DND-41 (cell line): ENCODE measurements at regions not wholly inside any gene's neighbourhood (a gene's known extent, or its start where the extent isn't known, plus 50 kb on each side); places are given as distances from the start of the nearest gene placed in this dataset.

Experiments used
- EZH2 ChIP-seq: IDR thresholded peaks from 3 replicates; pipeline ENCODE4 v1.6.1; 2012; ENCODE audit warnings: borderline replicate concordance, low read depth, mild to moderate bottlenecking, moderate library complexity, low read length, inconsistent platforms; ENCODE audit not compliant: severe bottlenecking
- TF ChIP-seq, protein P1 (sequence below): IDR thresholded peaks from 2 replicates; pipeline ENCODE4 v1.5.1; 2012; ENCODE audit warnings: borderline replicate concordance, low read length, moderate library complexity, mild to moderate bottlenecking; ENCODE audit not compliant: poor library complexity, severe bottlenecking; ENCODE audit errors: extremely low read depth

DNA sequence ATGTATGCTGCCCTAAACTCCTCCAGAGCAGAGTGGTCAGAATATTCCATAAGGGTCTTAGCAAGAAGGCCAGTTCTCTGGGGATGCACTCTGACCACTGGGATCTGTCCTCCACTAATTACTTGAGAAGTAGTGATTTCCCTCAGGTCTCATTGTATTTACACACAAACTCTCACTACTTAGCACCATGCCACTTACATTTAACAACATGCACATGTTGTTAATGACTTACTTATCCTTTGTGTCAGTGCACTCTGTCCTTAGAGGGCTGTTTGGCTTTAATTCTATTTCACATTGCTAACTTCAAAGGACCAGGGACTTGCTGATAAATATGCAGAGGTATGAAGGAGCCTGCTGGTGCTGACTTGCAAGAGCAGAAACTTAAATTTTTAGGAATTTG, 1415.5 kb upstream of the ACVR2A start:
- TF ChIP-seq, protein P1, sequence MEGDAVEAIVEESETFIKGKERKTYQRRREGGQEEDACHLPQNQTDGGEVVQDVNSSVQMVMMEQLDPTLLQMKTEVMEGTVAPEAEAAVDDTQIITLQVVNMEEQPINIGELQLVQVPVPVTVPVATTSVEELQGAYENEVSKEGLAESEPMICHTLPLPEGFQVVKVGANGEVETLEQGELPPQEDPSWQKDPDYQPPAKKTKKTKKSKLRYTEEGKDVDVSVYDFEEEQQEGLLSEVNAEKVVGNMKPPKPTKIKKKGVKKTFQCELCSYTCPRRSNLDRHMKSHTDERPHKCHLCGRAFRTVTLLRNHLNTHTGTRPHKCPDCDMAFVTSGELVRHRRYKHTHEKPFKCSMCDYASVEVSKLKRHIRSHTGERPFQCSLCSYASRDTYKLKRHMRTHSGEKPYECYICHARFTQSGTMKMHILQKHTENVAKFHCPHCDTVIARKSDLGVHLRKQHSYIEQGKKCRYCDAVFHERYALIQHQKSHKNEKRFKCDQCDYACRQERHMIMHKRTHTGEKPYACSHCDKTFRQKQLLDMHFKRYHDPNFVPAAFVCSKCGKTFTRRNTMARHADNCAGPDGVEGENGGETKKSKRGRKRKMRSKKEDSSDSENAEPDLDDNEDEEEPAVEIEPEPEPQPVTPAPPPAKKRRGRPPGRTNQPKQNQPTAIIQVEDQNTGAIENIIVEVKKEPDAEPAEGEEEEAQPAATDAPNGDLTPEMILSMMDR, result no peak
- no peak for TF ChIP-seq EZH2
